HuH-7.5 (cell line): ENCODE measurements at regions not wholly inside any gene's neighbourhood (a gene's known extent, or its start where the extent isn't known, plus 50 kb on each side); places are given as distances from the start of the nearest gene placed in this dataset.
A peak's percentile ranks its signal among the peaks of the same experiment; 100 is the strongest.

ENCODE experiments used
- DNase-seq: peaks from one replicate; pipeline ENCODE4 v3.0.0; 2011; ENCODE audit warnings: low spot score

- no peak for DNase-seq
Observed at GRCh38 chr15:66832664-66833063, 130.6 kb downstream of the SMAD6 start.

DNA sequence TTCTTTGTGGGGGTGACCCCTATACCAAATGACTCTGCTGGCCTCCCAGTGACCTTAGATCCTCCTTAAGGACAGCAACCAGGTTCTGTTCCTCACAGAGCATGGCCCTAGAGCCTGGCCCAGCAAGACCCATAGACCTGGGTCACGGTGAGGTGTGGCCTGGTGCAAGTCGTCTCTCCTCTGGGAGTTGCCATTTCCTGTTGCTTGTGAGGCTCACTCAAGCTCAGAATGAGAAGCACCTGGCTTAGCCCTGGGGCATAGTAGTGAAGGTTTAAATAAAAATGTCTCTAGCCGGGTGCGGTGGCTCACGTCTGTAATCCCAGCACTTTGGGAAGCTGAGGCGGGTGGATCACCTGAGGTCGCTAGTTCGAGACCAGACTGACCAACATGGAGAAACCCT, 131.3 kb downstream of the SMAD6 start:
- no peak for DNase-seq

DNA sequence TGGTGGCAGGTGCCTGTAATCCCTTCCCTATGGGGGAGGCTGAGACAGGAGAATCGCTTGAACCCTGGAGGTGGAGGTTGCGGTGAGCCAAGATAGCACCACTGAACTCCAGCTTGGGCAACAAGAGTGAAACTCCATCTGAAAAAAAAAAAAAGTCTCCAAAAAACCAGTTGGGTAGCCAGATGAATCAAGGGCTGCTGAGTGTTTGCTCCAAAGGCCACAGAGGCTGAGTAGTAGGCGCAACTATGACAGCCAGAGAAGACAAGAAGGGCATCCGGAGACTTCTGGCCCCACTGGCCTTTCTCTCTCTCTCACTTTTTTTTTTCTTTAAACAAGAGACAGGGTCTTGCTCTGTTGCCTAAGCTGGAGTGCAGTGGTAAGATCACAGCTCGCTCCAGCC, 131.8 kb downstream of the SMAD6 start:
- no peak for DNase-seq

DNA sequence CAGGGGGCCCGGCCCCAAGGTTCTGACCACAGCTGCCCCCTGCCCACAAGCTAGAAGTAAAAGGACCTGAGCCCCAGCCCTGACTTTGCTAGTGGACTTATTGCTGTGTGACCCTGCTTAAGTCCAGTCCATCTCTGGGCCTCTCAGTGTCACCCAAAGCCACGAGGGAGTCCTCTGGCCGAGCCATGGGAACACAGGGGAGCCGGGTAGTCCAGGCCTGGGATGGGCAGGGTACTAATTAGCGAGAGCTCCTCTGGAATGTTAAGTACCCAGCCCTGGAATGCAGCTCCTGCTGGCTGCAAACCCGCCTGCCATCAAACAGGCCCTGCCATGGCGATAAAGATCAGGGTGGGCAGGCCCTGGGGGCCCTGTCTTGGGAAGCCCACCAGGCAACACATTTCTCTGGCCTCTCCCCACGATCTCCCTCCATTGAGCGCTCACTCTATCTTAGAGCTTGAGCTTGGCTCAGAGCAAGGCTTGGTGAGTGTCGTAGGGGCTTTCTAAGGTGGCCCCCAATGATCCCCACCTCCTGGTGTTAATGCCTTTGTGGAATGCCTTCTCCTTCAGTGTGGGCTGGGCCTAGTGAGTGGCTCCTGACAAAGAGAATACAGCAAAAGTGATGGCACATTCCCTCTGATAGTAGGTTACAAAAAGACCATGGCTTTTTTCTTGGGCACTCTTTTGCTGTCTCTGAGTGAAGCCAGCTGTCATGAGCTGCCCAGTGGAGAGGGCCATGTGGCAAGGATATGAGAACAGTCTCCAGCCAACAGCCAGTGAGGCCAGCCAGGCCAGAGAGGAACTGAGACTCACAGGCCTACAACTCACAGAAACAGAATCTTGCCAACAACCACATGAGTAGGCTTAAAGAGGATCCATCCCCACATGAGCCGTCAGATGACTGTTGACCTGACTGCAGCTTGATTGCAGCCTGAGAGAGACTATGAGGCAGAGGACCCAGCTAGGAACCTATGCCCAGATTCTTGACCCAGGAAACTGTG, 133.1 kb downstream of the SMAD6 start:
- DNase-seq = no peak

- no peak for DNase-seq
Observed at GRCh38 chr15:66836231-66837030, 134.4 kb downstream of the SMAD6 start.

DNA sequence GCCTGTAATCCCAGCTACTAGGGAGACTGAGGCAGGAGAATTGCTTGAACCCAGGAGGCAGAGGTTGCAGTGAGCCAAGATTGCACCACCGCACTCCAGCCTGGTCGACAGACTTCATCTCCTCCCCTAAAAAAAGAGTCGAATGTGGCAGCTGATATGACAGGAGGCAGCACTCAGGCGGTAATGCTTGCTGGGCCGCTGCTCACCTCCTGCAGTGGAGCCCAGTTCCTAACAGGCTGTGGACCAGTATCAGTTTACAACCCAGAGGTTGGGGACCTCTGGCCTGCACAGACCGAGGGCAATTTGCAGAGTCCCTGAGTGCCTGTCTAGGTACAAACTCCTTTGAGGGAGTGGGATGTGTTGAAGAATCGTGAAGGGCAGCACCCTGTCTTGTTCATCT, 136.2 kb downstream of the SMAD6 start:
- DNase-seq = no peak

DNA sequence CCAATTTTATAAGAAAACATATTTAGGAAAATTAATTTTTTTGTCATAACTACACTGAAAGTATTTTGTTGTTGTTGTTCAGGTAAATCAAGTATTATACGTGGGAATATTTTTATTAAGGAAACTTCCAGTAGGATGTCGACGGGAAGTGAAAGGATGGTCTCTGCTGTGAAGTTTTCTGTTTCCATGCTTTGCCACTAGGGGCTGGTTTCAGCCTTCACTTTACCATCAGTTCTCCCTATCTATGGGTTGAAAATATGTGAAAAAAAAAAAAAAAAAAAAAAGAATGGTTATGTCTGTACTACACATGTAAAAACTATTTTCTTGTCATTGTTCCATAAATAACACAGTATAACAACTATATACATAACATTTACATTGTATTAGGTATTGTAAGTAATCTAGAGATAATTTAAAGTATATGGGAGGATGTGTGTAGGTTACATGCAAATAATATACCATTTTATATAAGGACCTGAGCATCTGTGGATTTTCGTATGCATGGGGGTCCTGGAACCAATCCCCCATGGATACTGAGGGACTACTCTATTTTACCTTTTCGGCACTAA, 136.7 kb downstream of the SMAD6 start:
- peak; percentile 84 for DNase-seq

DNA sequence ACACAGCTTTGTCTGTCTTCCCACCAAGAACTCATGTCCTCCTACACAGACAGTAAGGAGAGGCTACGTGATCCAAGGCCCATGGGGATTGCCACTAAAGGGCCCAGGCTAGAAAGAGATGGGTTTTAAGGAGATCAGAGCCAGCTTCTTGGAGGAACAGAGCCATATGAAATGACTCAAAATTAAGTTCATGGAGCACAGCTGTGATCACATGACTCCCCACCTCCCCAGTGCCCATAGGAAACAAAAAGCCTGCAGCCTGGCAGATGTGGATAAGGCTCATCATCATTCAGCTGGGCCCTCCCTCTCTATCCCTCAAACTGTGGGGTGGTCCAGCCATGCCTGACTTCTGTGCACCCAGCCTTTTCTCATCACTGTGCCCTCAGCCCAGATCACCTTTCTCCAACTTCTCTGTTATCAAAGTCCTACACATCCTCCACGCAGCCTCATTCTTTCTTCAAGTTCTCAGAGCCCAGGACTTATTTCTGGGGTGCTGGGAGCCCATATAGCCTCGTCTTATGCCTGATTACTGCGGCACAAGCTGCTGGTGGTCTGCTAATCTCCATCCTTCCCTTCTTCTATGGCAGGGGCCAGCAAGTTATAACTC, 137.6 kb downstream of the SMAD6 start:
- DNase-seq = no peak

DNA sequence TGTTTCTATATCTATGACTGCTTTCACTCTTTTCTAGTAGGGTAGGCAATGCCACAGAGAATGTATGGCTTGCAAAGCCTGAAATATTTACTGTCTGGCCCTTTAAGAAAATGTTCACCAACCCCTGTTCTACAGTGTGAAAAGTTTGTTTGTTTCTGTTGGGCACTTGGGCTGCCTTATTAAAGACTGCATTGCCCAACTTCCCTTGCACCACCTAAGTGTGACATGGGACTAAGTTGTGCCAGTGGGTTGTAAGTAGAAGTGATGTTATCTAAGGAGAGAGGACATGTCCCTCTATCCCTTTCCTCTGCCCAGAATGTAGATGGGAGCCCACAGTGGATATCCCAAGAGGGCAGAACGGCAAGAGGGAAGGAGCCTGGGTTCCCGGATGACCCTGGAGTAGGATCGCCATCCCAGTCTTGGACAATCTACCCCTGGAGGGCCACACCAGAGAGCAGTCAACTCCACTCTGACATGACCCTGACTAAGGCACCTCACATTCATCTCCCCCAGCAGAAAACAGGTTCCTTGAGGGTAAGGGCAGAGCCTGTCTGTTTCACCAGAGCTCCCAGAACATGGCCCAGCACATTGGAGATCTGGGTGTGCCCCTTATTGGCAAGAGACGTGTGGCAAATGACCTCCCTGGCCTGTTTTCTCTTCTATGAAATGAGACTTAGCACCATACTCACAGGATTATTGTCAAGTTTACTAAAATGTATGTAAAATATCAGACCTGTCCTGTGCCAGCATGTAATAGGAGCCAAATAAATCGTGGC, 138.8 kb downstream of the SMAD6 start:
- no peak for DNase-seq

DNA sequence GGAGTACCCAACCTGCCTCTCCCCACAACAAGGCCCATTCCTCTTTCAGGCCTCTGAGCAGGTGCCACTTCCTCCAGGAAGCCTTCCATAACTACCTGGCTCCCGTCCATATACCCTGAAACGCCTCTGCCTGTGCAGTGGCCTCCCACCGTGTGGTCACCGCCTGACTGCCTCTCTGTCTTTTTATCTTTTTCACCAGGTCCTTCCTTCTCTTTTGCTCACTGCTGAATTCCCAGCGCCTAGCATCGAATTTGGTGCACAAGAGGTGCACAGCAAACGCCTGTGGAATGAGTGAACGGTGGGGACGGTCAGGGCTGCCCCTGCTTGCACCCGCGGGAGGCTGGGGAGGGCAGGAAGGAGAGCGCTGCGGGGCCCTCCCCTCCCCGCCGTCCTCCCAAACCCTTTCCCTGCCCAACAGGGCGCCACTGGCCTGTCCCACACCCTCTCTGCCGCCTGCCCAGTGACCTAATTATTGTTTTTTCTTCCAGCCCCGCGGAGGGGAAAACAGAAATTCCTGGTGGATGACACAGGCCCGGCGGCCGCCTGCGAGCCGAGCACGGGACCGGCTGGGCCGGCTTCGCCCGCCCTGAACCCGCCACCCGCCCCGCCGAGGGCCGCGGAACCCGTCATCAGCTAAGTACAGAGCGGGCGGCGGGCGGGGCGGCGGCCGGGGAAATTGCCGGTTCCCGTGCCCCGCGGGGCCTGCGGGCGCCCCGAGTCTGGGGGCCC, 140.1 kb downstream of the SMAD6 start:
- DNase-seq = peak; percentile 86

GRCh38 chr15:66842710-66843441, 140.8 kb downstream of the SMAD6 start:
- DNase-seq = peak; percentile 96

DNA sequence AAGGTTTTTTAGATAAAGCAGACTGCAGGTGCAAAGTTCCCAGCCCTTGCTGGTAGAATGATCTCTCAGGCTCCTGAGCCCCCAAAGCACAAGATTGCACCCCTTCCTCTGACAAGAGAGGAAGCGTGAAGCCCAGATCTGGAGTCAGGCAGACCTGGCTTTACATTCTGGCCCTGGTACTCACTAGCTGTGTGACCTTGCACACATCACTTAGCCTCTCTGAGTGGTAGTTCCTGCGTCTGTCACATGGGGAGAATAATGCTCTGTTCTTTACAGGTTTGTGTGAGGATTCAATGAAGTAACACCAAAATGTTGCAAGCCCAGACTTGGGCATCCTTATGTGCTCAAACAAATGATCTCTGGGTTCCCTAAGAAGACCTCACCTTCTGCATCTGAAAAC, 141.5 kb downstream of the SMAD6 start:
- no peak for DNase-seq

- DNase-seq = no peak
Observed at GRCh38 chr15:66844041-66844746, 142.2 kb downstream of the SMAD6 start.

GRCh38 chr15:66844747-66845145, 142.7 kb downstream of the SMAD6 start:
- DNase-seq = no peak

DNA sequence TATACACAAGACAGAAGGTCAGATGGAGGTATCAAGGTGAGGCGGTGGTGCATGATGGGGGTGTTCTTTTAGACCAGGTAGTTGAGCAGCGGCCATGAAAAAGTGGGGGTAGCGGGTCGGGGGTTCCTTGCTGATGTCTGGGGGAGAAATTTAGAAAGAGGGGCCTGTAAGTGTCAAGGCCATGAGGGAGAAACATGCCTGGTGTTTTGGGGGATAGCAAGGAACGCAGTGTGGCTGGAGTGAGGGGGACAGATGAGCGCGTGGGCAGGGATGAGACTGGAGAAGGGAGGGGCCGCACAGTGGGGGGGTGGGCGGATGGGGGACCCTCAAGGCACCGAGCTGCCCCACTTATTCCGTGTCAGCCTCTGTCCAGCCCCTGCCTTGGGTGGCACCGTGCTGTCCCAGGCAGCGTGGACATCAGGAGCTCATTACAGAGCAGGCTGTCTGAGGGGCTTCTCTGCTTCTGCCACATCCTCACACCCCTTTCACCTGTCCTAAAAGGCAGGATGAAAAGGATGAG, 143.3 kb downstream of the SMAD6 start:
- no peak for DNase-seq

DNA sequence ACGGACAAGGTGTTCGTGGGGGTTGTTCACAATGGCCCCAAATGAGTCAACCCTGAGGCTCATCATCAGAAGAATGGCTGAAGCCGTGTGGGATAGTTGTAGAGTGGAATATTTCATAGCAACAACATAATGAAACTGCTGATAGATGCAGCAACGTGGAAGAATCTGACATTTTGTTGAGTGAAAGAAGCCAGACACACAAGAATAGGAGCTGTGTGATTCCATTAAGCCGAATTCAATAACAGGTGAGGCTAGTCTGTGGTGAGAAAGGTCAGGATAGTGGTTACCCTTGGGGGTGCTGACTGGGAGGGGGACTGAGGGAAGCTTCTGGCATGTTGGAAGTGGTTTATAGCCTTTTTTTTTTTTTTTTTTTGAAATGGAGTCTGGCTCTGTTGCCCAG, 144.0 kb downstream of the SMAD6 start:
- no peak for DNase-seq

DNA sequence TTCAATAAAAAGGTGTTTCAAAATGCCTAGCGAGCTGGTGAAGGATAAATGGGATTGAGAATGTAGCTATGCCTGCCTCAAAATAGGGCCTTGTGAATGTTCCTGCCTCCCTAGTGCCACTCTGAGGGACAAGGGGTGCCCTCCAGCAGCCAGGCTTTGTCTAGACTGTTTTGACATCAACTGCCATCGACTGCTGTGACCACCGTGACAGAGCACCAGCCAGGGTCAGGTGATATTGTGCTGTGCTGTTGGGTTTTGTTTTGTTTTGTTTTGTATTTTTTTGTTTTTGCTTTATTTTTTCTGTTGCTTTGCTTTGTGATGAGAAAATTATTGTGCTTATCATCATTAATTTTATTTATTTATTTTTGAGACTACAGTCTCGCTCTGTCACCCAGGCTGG, 144.8 kb downstream of the SMAD6 start:
- no peak for DNase-seq

DNA sequence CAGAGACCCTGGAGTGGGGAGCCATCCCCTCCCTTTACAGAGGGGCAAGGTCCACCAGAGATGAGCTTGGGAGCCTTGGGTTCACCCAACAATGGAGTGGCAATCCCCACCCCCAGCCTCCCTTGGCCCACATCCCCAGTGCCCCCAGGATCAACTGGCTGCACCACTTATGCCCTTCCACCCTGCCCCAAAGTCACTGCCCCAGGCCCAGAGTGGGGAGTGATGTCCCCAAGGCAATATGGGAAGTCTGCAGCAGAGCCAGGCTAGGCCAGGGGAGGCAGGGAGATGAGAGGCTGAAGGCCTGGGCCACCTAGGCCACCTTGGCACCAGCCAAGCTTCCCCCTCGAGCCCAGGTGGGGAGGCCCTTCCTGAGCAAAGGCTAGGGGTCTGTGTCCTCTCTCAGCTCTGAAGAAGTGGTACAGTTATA, 145.5 kb downstream of the SMAD6 start:
- DNase-seq = no peak

DNA sequence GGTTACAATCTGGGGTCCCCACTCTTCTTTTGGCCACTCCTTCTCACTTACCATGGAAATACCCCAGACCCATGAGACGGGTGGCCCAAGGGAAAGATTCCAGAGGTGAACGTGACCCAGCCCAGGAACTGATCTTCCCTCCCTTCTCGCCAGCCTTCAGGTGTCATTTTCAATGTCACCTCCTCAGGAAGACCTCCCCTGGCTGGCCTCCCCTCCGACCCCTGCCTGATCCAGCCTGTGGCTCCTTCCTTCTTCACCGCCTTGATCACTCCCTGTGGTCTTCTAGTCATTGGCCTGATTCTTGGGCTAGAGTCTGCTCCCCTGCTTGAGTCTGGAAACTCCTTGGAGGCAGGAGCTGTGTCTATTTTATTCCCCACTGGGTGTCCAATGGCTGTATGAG, 146.1 kb downstream of the SMAD6 start:
- no peak for DNase-seq
